Posterior vena cava (tissue), 2 donors: ENCODE measurements at regions not wholly inside any gene's neighbourhood (a gene's known extent, or its start where the extent isn't known, plus 50 kb on each side); places are given as distances from the start of the nearest gene placed in this dataset.

ENCODE experiments used
- DNase-seq: peaks from one replicate; pipeline ENCODE4 v3.0.0-alpha.2; 2020; ENCODE audit warnings: low spot score
- intact Hi-C, 2 donors: fragments of 100-400 bp; cut with DNase I; formaldehyde crosslinking; loops; one replicate each; pipeline versions ENCODE4 v1.14.1 to v1.14.2; 2022 to 2023
- donor health status: DM: yes; HTN: yes; CAD: no.
- donor health status: DM: yes; HTN: yes; CAD: no.

GRCh38 chr13:108496362-108497210 lies 132.8 kb upstream of the MYO16 start:
- no peak for DNase-seq
- intact Hi-C loops: no loop called here

DNA sequence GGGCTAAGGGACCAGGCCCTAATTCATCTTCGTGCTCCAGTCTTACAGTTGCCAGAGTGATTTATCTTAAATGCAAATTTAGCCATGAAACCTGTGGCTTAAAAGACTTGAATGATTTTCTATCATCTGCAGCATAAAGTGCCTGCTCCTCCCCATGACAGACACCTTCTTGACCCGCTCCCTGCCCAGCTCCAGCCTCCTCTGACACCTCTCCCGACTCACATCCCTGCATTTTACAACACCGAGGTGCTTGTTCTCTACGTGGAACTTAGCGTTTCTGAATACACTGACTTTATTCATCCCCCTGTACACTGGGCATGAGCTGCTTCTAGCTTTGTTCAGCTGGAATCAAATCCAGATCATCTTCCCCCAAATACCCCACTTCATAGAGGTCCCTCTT lies 128.7 kb upstream of the MYO16 start:
- no peak for DNase-seq
- intact Hi-C loops: no loop called here

- intact Hi-C loops: no loop called here
- no peak for DNase-seq
These were observed 121.1 kb upstream of the MYO16 start for GRCh38 chr13:108508263-108508662.

- no peak for DNase-seq
- intact Hi-C loops: no loop called here
These were observed 103.6 kb upstream of the MYO16 start for GRCh38 chr13:108525827-108526226.

GRCh38 chr13:108526286-108526685 lies 103.1 kb upstream of the MYO16 start:
- no peak for DNase-seq
- intact Hi-C loops: no loop called here

- no peak for DNase-seq
- intact Hi-C loops: no loop called here
These were observed 101.6 kb upstream of the MYO16 start for GRCh38 chr13:108527844-108528243.

DNA sequence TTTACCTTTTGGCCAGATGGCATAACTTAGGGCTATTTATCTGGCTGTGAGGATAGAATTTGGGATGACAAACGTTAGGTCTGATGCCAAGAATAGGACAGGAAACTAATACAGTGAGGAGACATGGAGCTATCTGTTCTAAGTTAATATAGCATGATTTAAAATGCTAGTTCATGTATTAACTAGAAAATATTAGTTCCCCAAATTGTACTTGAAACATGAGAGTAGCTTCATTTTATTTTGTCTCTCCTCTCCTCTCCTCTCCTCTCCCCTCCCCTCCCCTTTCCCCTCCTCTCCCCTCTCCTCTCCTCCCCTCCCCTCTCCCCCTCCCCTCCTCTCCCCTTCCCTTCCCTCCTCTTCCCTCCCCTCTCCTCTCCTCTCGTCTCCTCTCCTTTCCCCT lies 101.1 kb upstream of the MYO16 start:
- intact Hi-C loops: no loop called here
- no peak for DNase-seq

- intact Hi-C loops: no loop called here
- no peak for DNase-seq
These were observed 95.6 kb upstream of the MYO16 start for GRCh38 chr13:108533842-108534241.

GRCh38 chr13:108534728-108535127 lies 94.7 kb upstream of the MYO16 start:
- DNase-seq: no peak

GRCh38 chr13:108549934-108550333 lies 79.5 kb upstream of the MYO16 start:
- intact Hi-C loops: no loop called here
- DNase-seq: no peak

More at GRCh38 chr13:108534728-108535127, 94.7 kb upstream of the MYO16 start:
- intact Hi-C loops: no loop called here

DNA sequence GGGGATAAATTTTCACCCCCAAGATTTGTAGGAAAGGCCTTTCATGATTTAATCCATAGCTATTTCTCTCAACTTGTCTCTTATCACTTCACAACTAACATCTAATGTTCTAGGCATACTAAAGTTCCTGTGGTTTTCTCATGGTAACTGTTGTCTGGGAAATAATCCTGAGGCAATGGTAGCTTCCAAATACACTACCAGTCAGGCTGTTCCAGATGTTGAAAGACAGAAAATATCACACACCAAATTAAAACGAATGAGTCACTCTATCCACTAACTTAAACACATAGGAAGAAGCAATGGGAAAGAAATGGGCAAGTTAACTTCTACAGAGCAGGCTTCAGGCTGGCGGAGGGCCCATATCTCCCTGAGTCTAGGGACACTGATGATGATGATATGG lies 77.7 kb upstream of the MYO16 start:
- DNase-seq: no peak
- intact Hi-C loops: no loop called here

- intact Hi-C loops: no loop called here
These were observed 70.9 kb upstream of the MYO16 start for GRCh38 chr13:108558489-108558888.

GRCh38 chr13:108560093-108560492 lies 69.3 kb upstream of the MYO16 start:
- no peak for DNase-seq
- intact Hi-C loops: no loop called here

More at GRCh38 chr13:108558489-108558888, 70.9 kb upstream of the MYO16 start:
- DNase-seq: no peak

GRCh38 chr13:108561149-108561548 lies 68.3 kb upstream of the MYO16 start:
- DNase-seq: no peak
- intact Hi-C loops: no loop called here

DNA sequence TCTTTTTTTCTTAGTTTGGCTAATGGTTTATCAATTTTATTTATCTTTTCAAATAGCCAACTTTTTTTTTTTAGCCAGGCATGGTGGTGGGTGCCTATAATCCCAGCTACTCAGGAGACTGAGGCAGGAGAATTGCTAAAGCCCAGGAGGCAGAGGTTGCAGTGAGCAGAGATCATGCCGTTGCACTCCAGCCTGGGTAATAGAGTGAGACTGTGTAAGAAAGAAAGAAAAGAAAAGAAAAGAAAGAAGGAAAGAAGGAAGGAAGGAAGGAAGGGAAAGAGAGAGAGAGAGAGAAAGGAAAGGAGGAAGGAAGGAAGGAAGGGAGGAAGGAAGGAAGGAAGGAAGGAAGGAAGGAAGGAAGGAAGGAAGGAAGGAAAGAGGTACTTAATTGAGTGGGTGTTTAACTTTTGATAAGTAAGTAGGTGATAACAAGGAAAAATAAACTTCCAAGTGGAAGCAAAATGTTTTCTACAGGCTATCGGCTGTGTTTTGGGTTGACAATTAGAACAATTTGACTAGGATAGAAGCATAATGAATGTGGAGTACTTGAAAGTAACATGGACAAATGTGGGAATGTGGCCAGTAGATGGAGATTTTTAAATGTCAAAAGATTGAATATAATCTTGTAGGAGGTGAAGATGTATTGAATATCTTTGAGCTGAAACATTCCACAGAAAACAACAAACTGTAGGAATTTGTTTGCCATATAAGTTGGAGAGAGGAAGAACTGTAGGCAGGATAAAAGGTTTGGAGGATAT lies 62.8 kb upstream of the MYO16 start:
- intact Hi-C loops: loop anchor here in 1 of 2 donors (5.0 kb wide), 1 partner anchor 209 kb away; no protein-coding TSS in a partner anchor
- no peak for DNase-seq

DNA sequence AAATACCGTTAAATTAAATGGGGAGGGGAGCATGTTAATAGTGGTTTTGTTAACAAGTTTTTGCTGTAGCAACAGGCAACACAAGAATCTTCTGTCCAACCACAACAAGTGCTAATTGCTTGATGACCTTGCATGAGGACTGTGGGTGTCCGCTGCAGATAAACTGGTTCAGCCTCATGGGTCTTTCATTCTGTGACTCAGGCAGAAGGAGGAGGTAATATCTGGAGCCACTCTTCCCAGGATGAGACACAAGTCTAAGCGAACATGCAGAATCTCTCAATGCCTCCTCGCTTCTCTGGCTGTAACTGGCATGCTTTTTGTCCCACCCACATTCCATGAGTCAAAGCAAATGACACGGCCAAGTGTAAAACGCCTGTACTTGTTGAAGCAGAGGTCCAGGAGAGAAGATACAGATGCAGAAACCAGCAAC lies 56.6 kb upstream of the MYO16 start:
- intact Hi-C loops: no loop called here
- no peak for DNase-seq

DNA sequence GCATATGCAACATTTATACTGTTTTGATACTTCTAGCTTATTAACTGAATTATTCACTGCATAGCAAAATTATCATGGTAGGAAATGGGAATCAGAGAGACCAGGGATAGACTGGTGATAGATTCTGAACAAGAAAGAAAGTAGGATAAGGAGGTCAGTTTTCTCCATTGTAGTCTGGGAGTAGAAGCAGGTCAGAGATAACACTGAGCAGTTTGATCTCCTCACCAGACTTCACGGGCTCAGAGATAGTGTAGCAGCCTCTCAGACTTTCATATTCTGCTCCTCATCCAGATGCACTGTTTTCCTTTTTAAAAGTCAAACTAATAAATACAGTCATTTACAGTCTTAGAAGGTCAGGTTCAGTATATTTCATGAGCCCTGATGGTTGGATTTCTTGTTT lies 56.0 kb upstream of the MYO16 start:
- intact Hi-C loops: no loop called here
- DNase-seq: no peak

DNA sequence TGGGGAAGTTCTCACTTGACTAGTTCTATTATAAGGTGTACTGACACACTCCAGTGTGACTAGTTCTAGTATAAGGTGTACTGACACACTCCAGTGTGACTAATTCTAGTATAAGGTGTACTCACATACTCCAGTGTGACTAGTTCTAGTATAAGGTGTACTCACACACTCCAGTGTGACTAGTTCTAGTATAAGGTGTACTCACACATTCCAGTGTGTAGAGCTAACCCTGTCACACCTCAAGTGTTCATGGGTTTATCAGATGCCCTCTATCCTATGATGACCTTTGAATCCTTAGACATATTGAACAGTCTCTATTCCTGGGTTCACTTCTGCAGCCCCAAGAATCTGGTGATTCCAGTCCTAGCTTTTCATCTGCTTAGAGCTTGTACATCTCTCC lies 54.6 kb upstream of the MYO16 start:
- DNase-seq: no peak
- intact Hi-C loops: no loop called here

- no peak for DNase-seq
- intact Hi-C loops: no loop called here
These were observed 54.0 kb upstream of the MYO16 start for GRCh38 chr13:108575430-108575829.
